ENCODE measurements at regions not wholly inside any gene's neighbourhood (a gene's known extent, or its start where the extent isn't known, plus 50 kb on each side); places are given as distances from the start of the nearest gene placed in this dataset.

DNA sequence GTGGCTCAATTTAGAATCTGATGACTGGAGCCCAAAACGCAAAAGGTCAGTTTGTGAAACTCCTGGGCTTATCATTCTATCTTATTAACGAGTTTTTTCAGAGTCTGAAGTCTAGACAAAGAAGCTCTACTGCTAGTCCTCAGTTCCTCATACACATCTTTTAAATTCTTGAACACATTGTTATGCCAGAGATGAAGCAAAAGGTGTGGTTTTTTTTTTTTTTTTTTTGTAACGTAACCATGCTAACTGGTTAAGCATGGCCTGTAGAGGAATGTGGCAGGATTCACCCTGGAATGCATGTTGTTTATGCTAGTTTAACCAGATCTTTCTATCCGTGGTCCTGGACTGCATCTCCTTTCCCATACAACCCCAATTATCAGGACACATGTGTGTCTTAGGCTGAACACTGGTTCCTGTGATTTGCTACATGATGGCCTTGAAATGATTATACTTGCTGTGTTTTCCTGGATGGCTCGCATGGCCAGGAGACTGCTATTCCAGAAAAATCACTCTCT, 79.3 kb upstream of the MDFIC start:
- H3K4me1 Mint-ChIP-seq: peaks cover 19% of the 10 kb centered on the region
- TF ChIP-seq, protein P1, sequence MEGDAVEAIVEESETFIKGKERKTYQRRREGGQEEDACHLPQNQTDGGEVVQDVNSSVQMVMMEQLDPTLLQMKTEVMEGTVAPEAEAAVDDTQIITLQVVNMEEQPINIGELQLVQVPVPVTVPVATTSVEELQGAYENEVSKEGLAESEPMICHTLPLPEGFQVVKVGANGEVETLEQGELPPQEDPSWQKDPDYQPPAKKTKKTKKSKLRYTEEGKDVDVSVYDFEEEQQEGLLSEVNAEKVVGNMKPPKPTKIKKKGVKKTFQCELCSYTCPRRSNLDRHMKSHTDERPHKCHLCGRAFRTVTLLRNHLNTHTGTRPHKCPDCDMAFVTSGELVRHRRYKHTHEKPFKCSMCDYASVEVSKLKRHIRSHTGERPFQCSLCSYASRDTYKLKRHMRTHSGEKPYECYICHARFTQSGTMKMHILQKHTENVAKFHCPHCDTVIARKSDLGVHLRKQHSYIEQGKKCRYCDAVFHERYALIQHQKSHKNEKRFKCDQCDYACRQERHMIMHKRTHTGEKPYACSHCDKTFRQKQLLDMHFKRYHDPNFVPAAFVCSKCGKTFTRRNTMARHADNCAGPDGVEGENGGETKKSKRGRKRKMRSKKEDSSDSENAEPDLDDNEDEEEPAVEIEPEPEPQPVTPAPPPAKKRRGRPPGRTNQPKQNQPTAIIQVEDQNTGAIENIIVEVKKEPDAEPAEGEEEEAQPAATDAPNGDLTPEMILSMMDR (IDR thresholded peaks at IDR 0.05; ENCODE audit: unreplicated experiment): no peak
- H3K27me3 Mint-ChIP-seq (ENCODE audit: low read depth): no peaks in the 10 kb centered on the region
- H3K9me3 Mint-ChIP-seq: peaks cover 3% of the 10 kb centered on the region
- H3K36me3 Mint-ChIP-seq: no peaks in the 10 kb centered on the region
- no peak overlapping the region for H3K4me3 Mint-ChIP-seq
- no peak for DNase-seq (ENCODE audit: low spot score in 2 of 2, unreplicated experiment in 2 of 2)
- no peak overlapping the region for H3K27ac Mint-ChIP-seq

GRCh38 chr7:114843102-114843501, 78.8 kb upstream of the MDFIC start:
- no peaks in the 10 kb centered on the region for H3K36me3 Mint-ChIP-seq
- H3K9me3 Mint-ChIP-seq: peaks cover 5% of the 10 kb centered on the region
- H3K27me3 Mint-ChIP-seq (ENCODE audit: low read depth): no peaks in the 10 kb centered on the region
- no peak overlapping the region for H3K27ac Mint-ChIP-seq
- H3K4me3 Mint-ChIP-seq: no peak overlapping the region
- TF ChIP-seq, protein P1 (IDR thresholded peaks at IDR 0.05; ENCODE audit: unreplicated experiment): no peak
- DNase-seq (ENCODE audit: low spot score in 2 of 2, unreplicated experiment in 2 of 2): no peak
- peaks cover 19% of the 10 kb centered on the region for H3K4me1 Mint-ChIP-seq

GRCh38 chr7:114851406-114852061, 70.4 kb upstream of the MDFIC start:
- no peak for DNase-seq (ENCODE audit: low spot score in 2 of 2, unreplicated experiment in 2 of 2)
- Mint-ChIP-seq H3K4me3 (no peak overlapping the region), H3K4me1 (peaks cover 21% of the 10 kb centered on the region), H3K27me3 (ENCODE audit: low read depth) (no peaks in the 10 kb centered on the region), H3K36me3 (no peaks in the 10 kb centered on the region), H3K9me3 (peaks cover 8% of the 10 kb centered on the region), H3K27ac (no peak overlapping the region)
- TF ChIP-seq, protein P1 (IDR thresholded peaks at IDR 0.05; ENCODE audit: unreplicated experiment): no peak

- H3K27me3 Mint-ChIP-seq (ENCODE audit: low read depth): no peaks in the 10 kb centered on the region
- TF ChIP-seq, protein P1 (IDR thresholded peaks at IDR 0.05; ENCODE audit: unreplicated experiment): no peak
- no peak for DNase-seq (ENCODE audit: low spot score in 2 of 2, unreplicated experiment in 2 of 2)
- no peak overlapping the region for H3K4me3 Mint-ChIP-seq
- H3K4me1 Mint-ChIP-seq: peaks cover 23% of the 10 kb centered on the region
- H3K27ac Mint-ChIP-seq: no peak overlapping the region
- peaks cover 8% of the 10 kb centered on the region for H3K9me3 Mint-ChIP-seq
- H3K36me3 Mint-ChIP-seq: no peaks in the 10 kb centered on the region
Observed at GRCh38 chr7:114852293-114852692, 69.6 kb upstream of the MDFIC start.

GRCh38 chr7:114853189-114853588, 68.7 kb upstream of the MDFIC start:
- Mint-ChIP-seq H3K27ac (no peak overlapping the region), H3K36me3 (no peaks in the 10 kb centered on the region)

More at GRCh38 chr7:114853189-114853588, 68.7 kb upstream of the MDFIC start:
- H3K9me3 Mint-ChIP-seq: peaks cover 6% of the 10 kb centered on the region
- H3K27me3 Mint-ChIP-seq (ENCODE audit: low read depth): no peaks in the 10 kb centered on the region
- H3K4me3 Mint-ChIP-seq: no peak overlapping the region
- DNase-seq (ENCODE audit: low spot score in 2 of 2, unreplicated experiment in 2 of 2): no peak
- peaks cover 23% of the 10 kb centered on the region for H3K4me1 Mint-ChIP-seq
- TF ChIP-seq, protein P1 (IDR thresholded peaks at IDR 0.05; ENCODE audit: unreplicated experiment): no peak
